ENCODE measurements at regions not wholly inside any gene's neighbourhood (a gene's known extent, or its start where the extent isn't known, plus 50 kb on each side); places are given as distances from the start of the nearest gene placed in this dataset.

- DNase-seq = no peak
Observed at GRCh38 chr22:48237466-48238283, 1475.2 kb downstream of the TBC1D22A start.

DNA sequence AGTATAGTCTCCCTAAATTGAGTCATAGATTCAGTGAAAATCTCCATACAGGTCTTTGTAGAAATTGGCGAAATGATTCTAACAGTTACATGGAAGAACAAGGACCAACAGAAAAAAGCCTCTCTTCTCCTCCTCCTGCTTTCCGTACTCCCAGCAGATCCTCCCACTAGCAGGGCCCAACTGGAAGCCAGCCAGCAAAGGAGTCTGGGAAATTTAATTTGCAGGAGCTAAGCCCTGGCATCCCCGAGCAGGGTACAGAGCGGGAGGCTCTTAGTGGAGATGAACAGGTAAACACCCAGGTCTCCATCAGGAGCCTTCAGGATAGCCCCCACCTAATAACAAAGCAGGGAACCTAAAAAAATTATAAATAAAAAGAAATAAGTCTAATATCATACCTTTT is 1473.8 kb downstream of the TBC1D22A start:
- DNase-seq = no peak

GRCh38 chr22:48235744-48236143 is 1473.3 kb downstream of the TBC1D22A start:
- no peak for DNase-seq

DNA sequence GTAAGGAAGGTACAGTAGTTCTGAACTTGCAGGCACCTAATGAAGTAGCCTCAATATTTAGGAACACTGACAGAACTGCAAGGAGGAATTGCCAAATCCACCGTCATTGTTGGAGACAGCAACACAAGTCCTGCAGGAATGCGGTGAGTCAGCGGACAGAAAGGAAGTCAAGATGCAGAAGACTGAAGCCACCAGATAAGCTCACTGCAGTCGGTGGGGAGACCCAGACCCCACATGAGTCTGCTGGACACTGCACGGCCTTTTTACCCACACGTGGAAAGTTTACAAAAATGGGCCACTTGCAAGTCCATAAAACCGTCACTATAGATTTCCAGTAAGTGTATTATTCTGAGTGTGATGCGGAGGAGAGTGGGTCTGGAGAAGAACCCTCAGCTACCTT is 1471.6 kb downstream of the TBC1D22A start:
- DNase-seq = no peak

- DNase-seq = no peak
Observed at GRCh38 chr22:48233586-48233985, 1471.1 kb downstream of the TBC1D22A start.

- no peak for DNase-seq
Observed at GRCh38 chr22:48228468-48228867, 1466.0 kb downstream of the TBC1D22A start.

DNA sequence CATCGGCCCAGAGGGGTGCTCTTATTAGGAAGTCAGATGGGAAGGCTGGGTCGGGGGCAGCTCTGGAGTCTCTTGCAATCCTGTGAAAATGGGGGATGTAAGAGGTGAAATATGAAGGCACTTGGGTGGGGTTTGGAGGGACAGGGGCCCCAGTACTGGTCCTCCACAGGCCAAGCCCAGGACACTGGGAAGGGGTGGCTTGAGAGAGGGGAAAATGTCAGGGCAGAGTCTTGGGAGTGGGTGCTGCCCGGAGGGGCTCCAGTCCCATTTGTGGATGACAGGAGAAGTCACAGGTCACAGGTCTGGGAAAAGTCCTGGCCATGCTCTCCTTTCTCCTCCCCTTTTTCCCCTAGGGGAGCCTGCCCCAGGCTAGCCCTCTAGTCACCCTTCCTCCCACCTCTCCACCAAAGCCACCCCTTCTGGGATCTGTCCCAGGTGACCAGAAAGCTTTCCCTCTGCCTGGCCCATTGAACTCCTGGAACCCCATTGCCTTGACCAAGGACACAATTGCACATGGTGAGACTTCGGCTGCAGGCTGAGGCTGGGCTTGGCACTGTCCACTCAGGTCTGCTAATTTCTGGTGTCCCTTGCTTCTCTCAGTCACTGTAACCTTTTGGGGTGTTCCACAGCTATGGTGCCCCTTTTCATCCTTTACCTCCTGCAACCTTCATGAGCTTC is 1465.0 kb downstream of the TBC1D22A start:
- no peak for DNase-seq

DNA sequence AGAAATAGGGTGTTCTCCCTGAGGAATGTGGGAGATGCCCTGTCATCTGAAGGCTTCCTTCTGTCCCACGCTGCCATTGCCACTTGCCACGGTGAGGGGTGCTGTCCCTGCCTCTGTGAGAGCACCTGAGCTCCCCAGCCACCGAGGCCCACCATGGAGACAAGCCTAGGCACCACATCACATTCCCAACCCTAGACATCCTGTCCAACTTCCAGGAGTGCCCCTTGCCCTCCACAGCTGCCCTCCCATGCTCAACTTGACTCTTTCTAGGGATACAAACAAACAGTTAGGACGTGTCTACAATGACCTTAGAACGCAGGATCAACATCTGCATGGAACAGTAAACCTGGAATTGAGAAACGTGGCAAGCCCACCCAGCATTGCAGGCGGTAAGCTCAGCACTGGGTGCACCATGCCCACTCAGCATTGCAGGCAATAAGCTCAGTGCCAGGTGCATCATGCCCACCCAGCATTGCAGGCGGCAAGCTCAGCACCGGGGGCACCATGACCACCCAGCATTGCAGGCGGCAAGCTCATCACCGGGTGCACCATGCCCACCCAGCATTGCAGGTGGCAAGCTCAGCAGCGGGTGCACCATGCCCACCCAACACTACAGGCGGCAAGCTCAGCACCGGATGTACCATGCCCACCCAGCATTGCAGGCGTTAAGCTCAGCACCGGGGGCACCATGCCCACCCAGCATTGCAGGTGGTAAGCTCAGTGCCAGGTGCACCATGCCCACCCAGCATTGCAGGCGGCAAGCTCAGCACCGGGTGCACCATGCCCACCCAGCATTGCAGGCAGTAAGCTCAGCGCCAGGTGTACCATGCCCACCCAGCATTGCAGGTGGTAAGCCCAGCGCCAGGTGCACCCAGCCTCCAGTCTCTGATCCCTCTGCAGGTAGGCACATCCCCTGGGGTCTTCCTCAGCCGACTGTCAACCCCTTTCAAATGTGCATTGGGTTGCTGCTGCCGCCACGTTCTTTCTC is 1463.9 kb downstream of the TBC1D22A start:
- no peak for DNase-seq

- no peak for DNase-seq
Observed at GRCh38 chr22:48224332-48224731, 1461.9 kb downstream of the TBC1D22A start.

GRCh38 chr22:48223488-48224190 is 1461.2 kb downstream of the TBC1D22A start:
- no peak for DNase-seq

DNA sequence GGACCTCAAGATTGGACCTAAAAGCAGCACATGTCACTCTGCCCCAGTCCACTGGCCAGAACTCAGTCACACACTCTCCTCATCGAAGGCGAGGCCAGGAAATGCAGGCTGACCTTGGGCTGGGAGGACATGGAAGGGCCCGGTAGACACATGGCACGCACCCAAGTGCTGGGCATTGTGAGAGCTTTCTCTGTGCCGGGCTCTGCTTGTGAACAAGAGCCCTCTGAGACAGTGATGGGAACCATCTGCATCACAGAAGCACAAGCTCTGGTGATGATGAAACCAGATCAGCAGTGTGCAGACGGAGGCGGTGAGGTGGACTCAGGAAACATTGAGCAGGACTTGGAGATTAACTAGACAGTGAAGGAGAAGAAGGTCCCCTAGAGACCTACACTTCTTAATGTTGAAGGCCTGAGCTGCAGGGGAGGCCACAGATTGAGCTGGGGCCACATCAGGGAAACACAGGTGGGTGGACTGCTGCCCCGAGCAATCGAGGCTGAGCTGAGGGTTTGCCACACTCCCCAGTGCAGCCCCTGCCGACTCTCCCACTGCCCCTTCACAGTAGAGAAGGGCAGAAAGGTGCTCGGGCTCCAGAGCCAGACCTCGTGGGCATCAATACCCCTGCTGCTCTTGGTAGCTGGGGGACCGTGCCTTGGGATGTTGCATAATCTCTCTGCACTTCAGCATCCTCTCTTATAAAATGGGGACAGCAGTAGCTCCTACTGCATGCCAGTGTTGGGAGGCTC is 1460.5 kb downstream of the TBC1D22A start:
- DNase-seq = no peak

DNA sequence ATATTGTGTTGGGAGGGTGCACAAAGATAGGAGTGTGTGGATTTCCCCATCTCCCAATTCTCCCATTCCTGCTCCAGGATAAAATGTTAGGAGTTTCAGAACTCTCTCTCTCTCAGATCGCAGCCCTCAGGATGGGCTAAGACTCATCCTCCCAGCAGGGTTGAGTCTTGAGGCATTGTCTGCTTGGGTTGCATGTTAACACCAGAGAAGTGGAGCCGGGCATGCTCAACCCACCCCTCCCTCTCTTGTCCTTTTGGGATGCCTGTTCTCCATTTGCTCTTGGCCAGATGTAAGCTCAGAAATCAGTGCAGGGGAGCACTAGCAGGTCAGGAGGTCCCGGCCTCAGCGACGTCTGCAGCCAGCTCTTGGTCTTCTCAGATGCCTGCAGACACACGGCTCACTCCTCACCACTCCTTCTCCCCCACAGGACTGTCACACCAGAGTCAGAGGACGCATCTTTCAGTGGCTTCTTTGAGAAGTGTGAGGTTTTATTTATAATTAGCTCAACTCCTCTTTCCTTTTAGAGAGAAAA is 1456.5 kb downstream of the TBC1D22A start:
- no peak for DNase-seq

GRCh38 chr22:48217596-48217995 is 1455.1 kb downstream of the TBC1D22A start:
- no peak for DNase-seq

GRCh38 chr22:48212727-48213126 is 1450.3 kb downstream of the TBC1D22A start:
- DNase-seq = no peak

DNA sequence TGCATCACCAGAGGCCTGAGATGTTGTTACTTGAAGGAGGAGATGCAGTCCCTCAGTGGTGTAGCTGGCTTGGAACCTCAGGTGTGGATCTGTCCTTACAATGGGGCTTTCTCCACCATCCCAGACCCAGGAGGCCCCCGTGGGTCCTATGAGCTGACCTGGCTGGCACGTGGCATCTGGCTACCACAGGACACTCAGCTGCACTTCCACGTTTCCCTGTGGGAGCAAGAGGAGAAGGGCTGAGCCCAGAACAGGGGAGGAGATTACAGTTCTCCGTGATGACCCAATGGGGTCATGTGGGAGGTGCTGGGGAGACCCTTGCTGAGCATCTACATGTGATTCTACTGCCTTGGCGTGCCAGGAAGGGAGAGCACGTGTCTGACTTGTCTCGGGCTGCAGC is 1448.4 kb downstream of the TBC1D22A start:
- DNase-seq = no peak

DNA sequence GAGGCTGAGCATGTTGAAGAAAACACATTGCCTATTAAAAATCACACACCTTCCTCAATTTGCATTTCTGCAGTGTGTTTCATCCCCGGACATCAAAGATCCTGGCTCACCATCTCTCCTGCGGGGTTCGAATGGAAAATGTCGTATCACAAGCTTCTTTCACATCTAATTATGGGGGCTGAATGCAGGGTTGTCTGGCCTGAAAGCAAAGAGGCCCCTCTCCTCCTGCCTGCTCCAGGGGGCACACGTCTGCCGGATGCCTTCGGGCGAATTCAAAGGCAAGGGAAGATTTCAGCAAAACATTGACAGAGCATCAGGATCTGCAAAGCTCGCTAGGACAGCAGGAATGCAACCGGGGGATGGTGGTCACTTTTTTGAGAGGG is 1447.7 kb downstream of the TBC1D22A start:
- DNase-seq = no peak

- no peak for DNase-seq
Observed at GRCh38 chr22:48209473-48210197, 1447.2 kb downstream of the TBC1D22A start.

DNA sequence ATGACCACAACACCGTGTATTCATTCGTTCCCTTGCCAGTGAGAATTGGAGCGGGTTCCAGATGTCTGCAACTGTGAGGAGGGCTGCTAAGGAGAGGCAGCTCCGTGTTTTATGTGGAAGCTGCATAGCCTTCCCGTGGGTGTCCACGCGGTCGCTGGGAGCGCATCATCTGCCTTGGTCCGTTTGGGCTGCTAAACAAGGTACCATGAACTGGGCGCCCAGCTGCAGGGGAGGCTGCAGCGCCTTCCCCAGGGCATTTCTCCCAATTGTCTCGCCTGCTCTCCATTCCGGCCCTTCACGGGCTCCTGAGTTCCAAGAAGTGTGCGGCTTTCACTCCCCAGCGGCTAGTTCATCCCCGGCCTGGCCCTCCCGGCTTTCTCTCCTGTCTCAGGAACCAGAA is 1446.4 kb downstream of the TBC1D22A start:
- no peak for DNase-seq

DNA sequence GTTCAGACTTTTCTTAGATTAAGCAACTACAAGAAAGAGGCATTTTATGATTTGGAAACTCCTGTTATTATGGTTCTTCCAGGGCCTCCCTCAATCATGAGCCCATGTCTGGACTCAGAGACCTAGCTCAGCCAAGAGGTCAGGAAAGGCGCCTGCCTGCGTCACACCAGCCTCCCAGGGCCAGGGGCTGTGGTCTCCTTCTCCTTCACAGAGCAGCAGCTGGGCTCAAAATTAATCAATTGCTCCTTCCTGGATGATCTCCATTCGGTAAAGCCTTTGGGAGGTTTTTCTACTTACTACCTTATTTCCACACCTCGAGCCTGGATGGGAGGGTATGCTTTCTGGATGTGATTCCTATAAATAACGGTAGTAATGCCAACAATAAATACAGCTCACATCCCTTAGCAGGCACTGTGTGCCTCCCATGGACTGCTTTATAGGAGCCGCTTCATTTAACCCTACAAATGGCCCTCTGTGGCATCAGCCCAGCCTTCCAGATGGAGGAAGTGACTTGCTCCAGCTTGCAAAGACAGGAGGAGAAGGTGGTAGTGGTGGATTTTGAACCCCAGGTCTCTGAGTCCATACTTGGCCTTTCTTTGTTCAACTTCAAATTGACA is 1445.6 kb downstream of the TBC1D22A start:
- DNase-seq = no peak

- DNase-seq = no peak
Observed at GRCh38 chr22:48205790-48206189, 1443.3 kb downstream of the TBC1D22A start.
